SK-N-MC (cell line): ENCODE measurements at regions not wholly inside any gene's neighbourhood (a gene's known extent, or its start where the extent isn't known, plus 50 kb on each side); places are given as distances from the start of the nearest gene placed in this dataset.
"Not testable (repeated sequence)": the region's sequence is repeated elsewhere in the genome, so short reads cannot be mapped to it uniquely, and the experiment has no call there.

Experiments
- EZH2 ChIP-seq: fragments of 200-600 bp; sonication (generic); IDR thresholded peaks from one replicate; pipeline ENCODE4 v1.6.1; 2017; ENCODE audit warnings: antibody characterized with exemption
- POLR2AphosphoS5 ChIP-seq: IDR thresholded peaks from 2 replicates; pipeline ENCODE4 v1.6.1; 2012; ENCODE audit warnings: mild to moderate bottlenecking, low read depth, low read length, borderline replicate concordance

DNA sequence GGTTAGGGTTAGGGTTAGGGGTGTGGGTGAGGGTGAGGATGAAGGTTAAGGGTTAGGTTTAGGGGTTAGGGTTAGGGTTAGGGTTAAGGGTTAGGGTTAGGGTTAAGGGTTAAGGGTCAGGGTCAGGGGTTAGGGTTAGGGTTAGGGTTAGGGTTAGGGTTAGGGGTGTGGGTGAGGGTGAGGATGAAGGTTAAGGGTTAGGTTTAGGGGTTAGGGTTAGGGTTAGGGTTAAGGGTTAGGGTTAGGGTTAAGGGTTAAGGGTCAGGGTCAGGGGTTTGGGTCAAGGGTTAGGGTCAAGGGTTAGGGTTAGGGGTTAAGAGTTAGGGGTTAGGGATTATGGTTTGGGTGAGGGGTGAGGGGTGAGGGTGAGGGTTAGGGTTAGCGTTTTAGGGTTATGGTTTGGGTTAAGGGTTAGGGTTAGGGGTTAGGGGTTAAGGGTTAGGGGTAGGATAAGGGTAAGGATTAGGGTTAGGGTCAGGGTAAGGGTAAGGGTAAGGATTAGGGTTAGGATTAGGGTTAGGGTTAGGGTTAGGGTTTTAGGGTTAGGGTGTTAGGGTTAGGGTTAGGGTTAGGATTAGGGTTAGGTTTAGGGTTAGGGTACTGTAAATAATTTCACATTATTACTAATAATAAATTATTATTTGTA is 214.0 kb downstream of the LMLN start:
- TF ChIP-seq POLR2AphosphoS5, EZH2: not testable (repeated sequence)
